ENCODE measurements at regions not wholly inside any gene's neighbourhood (a gene's known extent, or its start where the extent isn't known, plus 50 kb on each side); places are given as distances from the start of the nearest gene placed in this dataset.

- no peak overlapping the region for H3K4me2 ChIP-seq (ENCODE audit: low read length)
- peaks cover 16% of the 10 kb centered on the region for H3K4me1 ChIP-seq (ENCODE audit: control insufficient read depth, low read length)
- no peaks in the 10 kb centered on the region for H3K9me2 ChIP-seq (replicated peaks; ENCODE audit: control insufficient read depth, low read length)
- H3K79me2 ChIP-seq (ENCODE audit: control insufficient read depth, low read length) = no peaks in the 10 kb centered on the region
- H3K27ac ChIP-seq (ENCODE audit: low read depth, low read length) = no peak overlapping the region
- no peak for TF ChIP-seq EZH2phosphoT487 (IDR thresholded peaks at IDR 0.05; ENCODE audit: borderline replicate concordance, low read length)
- TF ChIP-seq, protein P1, sequence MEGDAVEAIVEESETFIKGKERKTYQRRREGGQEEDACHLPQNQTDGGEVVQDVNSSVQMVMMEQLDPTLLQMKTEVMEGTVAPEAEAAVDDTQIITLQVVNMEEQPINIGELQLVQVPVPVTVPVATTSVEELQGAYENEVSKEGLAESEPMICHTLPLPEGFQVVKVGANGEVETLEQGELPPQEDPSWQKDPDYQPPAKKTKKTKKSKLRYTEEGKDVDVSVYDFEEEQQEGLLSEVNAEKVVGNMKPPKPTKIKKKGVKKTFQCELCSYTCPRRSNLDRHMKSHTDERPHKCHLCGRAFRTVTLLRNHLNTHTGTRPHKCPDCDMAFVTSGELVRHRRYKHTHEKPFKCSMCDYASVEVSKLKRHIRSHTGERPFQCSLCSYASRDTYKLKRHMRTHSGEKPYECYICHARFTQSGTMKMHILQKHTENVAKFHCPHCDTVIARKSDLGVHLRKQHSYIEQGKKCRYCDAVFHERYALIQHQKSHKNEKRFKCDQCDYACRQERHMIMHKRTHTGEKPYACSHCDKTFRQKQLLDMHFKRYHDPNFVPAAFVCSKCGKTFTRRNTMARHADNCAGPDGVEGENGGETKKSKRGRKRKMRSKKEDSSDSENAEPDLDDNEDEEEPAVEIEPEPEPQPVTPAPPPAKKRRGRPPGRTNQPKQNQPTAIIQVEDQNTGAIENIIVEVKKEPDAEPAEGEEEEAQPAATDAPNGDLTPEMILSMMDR (IDR thresholded peaks at IDR 0.05; ENCODE audit: low read depth, low read length, poor library complexity, severe bottlenecking) = no peak
- H4K20me1 ChIP-seq (ENCODE audit: control insufficient read depth, insufficient read depth, low read depth, low read length) = no peaks in the 10 kb centered on the region
- H3K27me3 ChIP-seq (ENCODE audit: control insufficient read depth, low read length) = no peaks in the 10 kb centered on the region
- H3K4me3 ChIP-seq (ENCODE audit: low read length) = no peak overlapping the region
- H3F3A ChIP-seq (ENCODE audit: control insufficient read depth, insufficient read depth) = no peaks in the 10 kb centered on the region
- H3K36me3 ChIP-seq (ENCODE audit: control insufficient read depth, low read length) = no peaks in the 10 kb centered on the region
- no peaks in the 10 kb centered on the region for H3K9me3 ChIP-seq (ENCODE audit: control insufficient read depth, insufficient read depth, low read length)
These were observed 531.5 kb downstream of the RNF144A start for GRCh38 chr2:7448578-7449264.

DNA sequence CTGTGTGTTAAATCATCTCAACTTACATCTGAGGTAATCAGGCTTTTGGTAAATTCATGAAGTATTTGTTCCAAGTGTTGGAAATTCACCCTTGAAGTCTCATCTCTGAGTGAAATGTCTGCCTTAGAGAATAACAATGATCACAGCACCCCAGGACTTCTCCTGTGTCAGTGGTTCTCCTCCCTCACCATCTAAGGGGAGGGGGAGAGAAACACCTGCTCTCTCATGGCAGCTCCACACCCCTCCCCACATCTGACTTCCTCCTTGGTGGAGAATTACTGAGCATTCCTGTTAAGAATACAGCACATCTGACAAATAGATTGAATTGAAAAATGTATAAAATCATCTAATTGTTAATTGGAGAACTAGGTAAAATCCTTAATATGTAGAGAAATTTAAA, 532.1 kb downstream of the RNF144A start:
- H3K79me2 ChIP-seq (ENCODE audit: control insufficient read depth, low read length) = no peaks in the 10 kb centered on the region
- H3K4me3 ChIP-seq (ENCODE audit: low read length) = no peak overlapping the region
- TF ChIP-seq, protein P1 (IDR thresholded peaks at IDR 0.05; ENCODE audit: low read depth, low read length, poor library complexity, severe bottlenecking) = no peak
- no peak for TF ChIP-seq EZH2phosphoT487 (IDR thresholded peaks at IDR 0.05; ENCODE audit: borderline replicate concordance, low read length)
- H3F3A ChIP-seq (ENCODE audit: control insufficient read depth, insufficient read depth) = no peaks in the 10 kb centered on the region
- H3K27ac ChIP-seq (ENCODE audit: low read depth, low read length) = no peak overlapping the region
- H3K27me3 ChIP-seq (ENCODE audit: control insufficient read depth, low read length) = no peaks in the 10 kb centered on the region
- no peaks in the 10 kb centered on the region for H3K9me3 ChIP-seq (ENCODE audit: control insufficient read depth, insufficient read depth, low read length)
- H3K4me1 ChIP-seq (ENCODE audit: control insufficient read depth, low read length) = peaks cover 16% of the 10 kb centered on the region
- no peak overlapping the region for H3K4me2 ChIP-seq (ENCODE audit: low read length)
- no peaks in the 10 kb centered on the region for H4K20me1 ChIP-seq (ENCODE audit: control insufficient read depth, insufficient read depth, low read depth, low read length)
- H3K36me3 ChIP-seq (ENCODE audit: control insufficient read depth, low read length) = no peaks in the 10 kb centered on the region
- no peaks in the 10 kb centered on the region for H3K9me2 ChIP-seq (replicated peaks; ENCODE audit: control insufficient read depth, low read length)

DNA sequence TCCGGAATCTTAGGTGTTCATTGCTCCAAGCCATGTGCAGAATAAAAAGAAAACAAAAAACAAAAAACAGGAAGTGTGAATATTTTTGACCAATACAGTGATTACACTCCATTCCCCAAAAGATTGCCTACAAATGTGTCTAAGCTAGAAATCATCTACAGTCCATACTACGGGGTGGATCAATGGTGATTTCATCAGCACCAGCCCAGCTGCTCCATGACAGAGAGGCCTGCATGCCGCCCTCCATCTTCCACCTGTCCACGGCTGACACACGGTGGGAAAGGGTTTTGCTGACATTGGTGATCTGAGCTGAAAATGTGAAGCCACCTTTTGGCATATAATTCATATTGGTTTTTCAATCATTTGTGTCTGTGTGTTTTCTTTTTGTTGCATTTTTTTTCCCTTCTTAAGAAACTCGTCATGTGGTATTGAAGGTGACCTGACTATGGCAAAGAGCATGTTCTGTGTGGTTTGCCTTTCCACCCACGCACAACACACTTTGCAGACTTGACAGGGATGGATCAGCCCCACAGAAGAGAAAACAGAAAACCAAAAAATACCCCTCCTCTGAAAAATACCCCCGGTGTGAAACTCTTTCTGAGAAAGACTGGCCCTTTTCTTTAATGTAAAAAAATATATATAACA, 533.1 kb downstream of the RNF144A start:
- no peak overlapping the region for H3K27ac ChIP-seq (ENCODE audit: low read depth, low read length)

More for the DNA sequence above, 533.1 kb downstream of the RNF144A start:
- H3K9me2 ChIP-seq (replicated peaks; ENCODE audit: control insufficient read depth, low read length) = no peaks in the 10 kb centered on the region
- no peaks in the 10 kb centered on the region for H3K36me3 ChIP-seq (ENCODE audit: control insufficient read depth, low read length)
- no peaks in the 10 kb centered on the region for H3K79me2 ChIP-seq (ENCODE audit: control insufficient read depth, low read length)
- no peak overlapping the region for H3K4me3 ChIP-seq (ENCODE audit: low read length)
- TF ChIP-seq, protein P1 (IDR thresholded peaks at IDR 0.05; ENCODE audit: low read depth, low read length, poor library complexity, severe bottlenecking) = no peak
- no peak for TF ChIP-seq EZH2phosphoT487 (IDR thresholded peaks at IDR 0.05; ENCODE audit: borderline replicate concordance, low read length)
- H3K9me3 ChIP-seq (ENCODE audit: control insufficient read depth, insufficient read depth, low read length) = no peaks in the 10 kb centered on the region
- H3K4me2 ChIP-seq (ENCODE audit: low read length) = no peak overlapping the region
- H4K20me1 ChIP-seq (ENCODE audit: control insufficient read depth, insufficient read depth, low read depth, low read length) = no peaks in the 10 kb centered on the region
- peaks cover 19% of the 10 kb centered on the region for H3K4me1 ChIP-seq (ENCODE audit: control insufficient read depth, low read length)
- no peaks in the 10 kb centered on the region for H3K27me3 ChIP-seq (ENCODE audit: control insufficient read depth, low read length)
- H3F3A ChIP-seq (ENCODE audit: control insufficient read depth, insufficient read depth) = no peaks in the 10 kb centered on the region

Data from DOHH2 (cell line).